Adrenal gland (tissue), 9 donors: ENCODE measurements at regions not wholly inside any gene's neighbourhood (a gene's known extent, or its start where the extent isn't known, plus 50 kb on each side); places are given as distances from the start of the nearest gene placed in this dataset.

Source experiments
- DNase-seq, 7 donors: peaks; one replicate each; pipeline ENCODE4 v3.0.0-alpha.2; 2019 to 2020
- H3K27ac ChIP-seq, 5 donors: fragments of 200-600 bp; sonication (generic) in 4 of 5; 1 replicate in 3 of 5; 2 replicates in 2 of 5; pipeline versions ENCODE4 v1.5.1 to v1.8.0; 2016 to 2020; ENCODE audit warnings: mild to moderate bottlenecking in 1 of 5
- H3K27me3 ChIP-seq: fragments of 200-600 bp; 2 replicates; pipeline ENCODE4 v1.8.0; 2021
- H3K36me3 ChIP-seq, 2 donors: fragments of 200-600 bp; replicated peaks in 1 of 2; 1 replicate in 1 of 2; 2 replicates in 1 of 2; pipeline versions ENCODE4 v1.5.1 to v1.8.0; 2018 to 2022
- H3K4me1 ChIP-seq, 2 donors: fragments of 200-600 bp; replicated peaks in 1 of 2; 1 replicate in 1 of 2; 2 replicates in 1 of 2; pipeline versions ENCODE4 v1.5.1 to v1.8.0; 2018 to 2021
- H3K4me3 ChIP-seq, 4 donors: fragments of 200-600 bp; sonication (generic) in 3 of 4; one replicate each; pipeline ENCODE4 v1.5.1; 2016 to 2018
- H3K9me3 ChIP-seq, 3 donors: fragments of 200-600 bp; sonication (generic) in 1 of 3; replicated peaks in 1 of 3; 1 replicate in 2 of 3; 2 replicates in 1 of 3; pipeline versions ENCODE4 v1.5.1 to v1.8.0; 2016 to 2021
- POLR2A ChIP-seq, 2 donors: fragments of 450-650 bp; IDR thresholded peaks; one replicate each; pipeline ENCODE4 v1.6.1; 2017; ENCODE audit warnings: antibody characterized with exemption in 2 of 2, mild to moderate bottlenecking in 2 of 2, moderate library complexity in 1 of 2
- WGBS, 4 donors: extraction: QIAGEN DNeasy Blood & Tissue Kit in 2 of 4; methylation state at CpG; one replicate each; pipeline versions ENCODE4 v1.1.5 to v1.1.7; 2013 to 2017; 5-methylcytosine and 5-hydroxymethylcytosine counted together
- intact Hi-C, 2 donors: fragments of 100-400 bp; cut with DNase I; formaldehyde crosslinking; loops; one replicate each; pipeline versions ENCODE4 v1.14.1 to v1.15.0; 2022 to 2023
- TF ChIP-seq, protein P1 (sequence below), 6 experiments: fragments of 450-650 bp in 4 of 6; fragments of 200-600 bp in 2 of 6; sonication (generic) in 1 of 6; IDR thresholded peaks; 1 replicate in 5 of 6; 2 replicates in 1 of 6; pipeline versions ENCODE4 v1.5.1 to v1.8.0; 2016 to 2021; ENCODE audit warnings: antibody characterized with exemption in 6 of 6, mild to moderate bottlenecking in 2 of 6, moderate library complexity in 1 of 6
- donor health status: healthy with polysubstance abuse.
- donor health status: Bipolar disorder and iron deficiency.
- donor health status: DM: yes; HTN: yes; CAD: no.
- donor health status: DM: no; HTN: no; CAD: no.
- donor health status: DM: no; HTN: no; CAD: no.

DNA sequence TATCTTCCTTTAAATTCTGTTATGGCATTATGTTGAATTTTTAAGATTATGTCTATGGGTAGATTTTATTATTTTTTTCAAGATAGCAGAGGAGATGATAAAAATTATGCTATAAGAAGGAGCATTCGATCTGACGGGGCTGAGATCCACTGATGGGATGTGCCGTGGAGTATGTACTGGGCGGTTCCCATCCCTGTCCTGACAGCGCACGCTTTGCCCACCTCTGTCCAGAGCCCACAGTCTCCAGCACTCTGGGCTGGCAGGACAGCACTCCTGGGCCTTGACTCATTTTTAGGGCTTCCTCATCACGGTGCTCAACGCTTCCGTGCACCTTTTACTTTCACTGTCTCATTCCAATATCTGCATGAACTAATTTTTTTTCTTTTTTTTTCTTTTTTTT lies 235.5 kb downstream of the TEX29 start:
- no peaks in the 10 kb centered on the region for H3K4me1 ChIP-seq
- H3K27me3 ChIP-seq: no peaks in the 10 kb centered on the region
- intact Hi-C loops: no loop called here
- no peaks in the 10 kb centered on the region for H3K36me3 ChIP-seq
- DNase-seq: no peak
- TF ChIP-seq, protein P1, sequence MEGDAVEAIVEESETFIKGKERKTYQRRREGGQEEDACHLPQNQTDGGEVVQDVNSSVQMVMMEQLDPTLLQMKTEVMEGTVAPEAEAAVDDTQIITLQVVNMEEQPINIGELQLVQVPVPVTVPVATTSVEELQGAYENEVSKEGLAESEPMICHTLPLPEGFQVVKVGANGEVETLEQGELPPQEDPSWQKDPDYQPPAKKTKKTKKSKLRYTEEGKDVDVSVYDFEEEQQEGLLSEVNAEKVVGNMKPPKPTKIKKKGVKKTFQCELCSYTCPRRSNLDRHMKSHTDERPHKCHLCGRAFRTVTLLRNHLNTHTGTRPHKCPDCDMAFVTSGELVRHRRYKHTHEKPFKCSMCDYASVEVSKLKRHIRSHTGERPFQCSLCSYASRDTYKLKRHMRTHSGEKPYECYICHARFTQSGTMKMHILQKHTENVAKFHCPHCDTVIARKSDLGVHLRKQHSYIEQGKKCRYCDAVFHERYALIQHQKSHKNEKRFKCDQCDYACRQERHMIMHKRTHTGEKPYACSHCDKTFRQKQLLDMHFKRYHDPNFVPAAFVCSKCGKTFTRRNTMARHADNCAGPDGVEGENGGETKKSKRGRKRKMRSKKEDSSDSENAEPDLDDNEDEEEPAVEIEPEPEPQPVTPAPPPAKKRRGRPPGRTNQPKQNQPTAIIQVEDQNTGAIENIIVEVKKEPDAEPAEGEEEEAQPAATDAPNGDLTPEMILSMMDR (IDR thresholded peaks at IDR 0.05): no peak
- no peak for TF ChIP-seq POLR2A (IDR thresholded peaks at IDR 0.05)
- no peaks in the 10 kb centered on the region for H3K9me3 ChIP-seq
- no peak overlapping the region for H3K4me3 ChIP-seq
- WGBS, 4 donors: 83 to 91% (median 89%) methylated on average over 9 of the region's 9 CpGs
- no peak overlapping the region for H3K27ac ChIP-seq

DNA sequence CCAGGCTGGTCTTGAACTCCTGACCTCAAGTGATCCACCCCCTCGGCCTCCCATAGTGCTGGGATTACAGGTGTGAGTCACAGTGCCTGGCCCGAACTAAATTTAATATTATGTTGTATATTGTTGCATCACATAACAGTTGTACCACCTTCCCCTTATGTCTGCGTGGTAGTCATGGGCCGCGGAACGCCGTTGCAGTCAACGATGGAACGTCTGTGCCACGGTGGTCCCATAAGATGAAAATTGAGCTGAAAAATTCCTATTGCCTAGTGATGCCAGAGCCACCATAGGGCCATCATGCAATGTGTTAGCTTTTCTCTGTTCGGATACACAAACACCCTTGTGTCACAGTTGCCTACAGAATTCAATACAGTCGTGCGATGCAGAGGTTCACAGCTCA lies 236.1 kb downstream of the TEX29 start:
- Histone ChIP-seq H3K27me3 (no peaks in the 10 kb centered on the region), H3K9me3 (no peaks in the 10 kb centered on the region), H3K4me3 (no peak overlapping the region), H3K36me3 (no peaks in the 10 kb centered on the region), H3K27ac (no peak overlapping the region), H3K4me1 (no peaks in the 10 kb centered on the region)
- no peak for TF ChIP-seq POLR2A (IDR thresholded peaks at IDR 0.05)
- TF ChIP-seq, protein P1 (IDR thresholded peaks at IDR 0.05): no peak
- DNase-seq: no peak
- intact Hi-C loops: no loop called here
- 77 to 91% (median 82%) methylated on average over 13 of the region's 13 CpGs for WGBS, 4 donors

DNA sequence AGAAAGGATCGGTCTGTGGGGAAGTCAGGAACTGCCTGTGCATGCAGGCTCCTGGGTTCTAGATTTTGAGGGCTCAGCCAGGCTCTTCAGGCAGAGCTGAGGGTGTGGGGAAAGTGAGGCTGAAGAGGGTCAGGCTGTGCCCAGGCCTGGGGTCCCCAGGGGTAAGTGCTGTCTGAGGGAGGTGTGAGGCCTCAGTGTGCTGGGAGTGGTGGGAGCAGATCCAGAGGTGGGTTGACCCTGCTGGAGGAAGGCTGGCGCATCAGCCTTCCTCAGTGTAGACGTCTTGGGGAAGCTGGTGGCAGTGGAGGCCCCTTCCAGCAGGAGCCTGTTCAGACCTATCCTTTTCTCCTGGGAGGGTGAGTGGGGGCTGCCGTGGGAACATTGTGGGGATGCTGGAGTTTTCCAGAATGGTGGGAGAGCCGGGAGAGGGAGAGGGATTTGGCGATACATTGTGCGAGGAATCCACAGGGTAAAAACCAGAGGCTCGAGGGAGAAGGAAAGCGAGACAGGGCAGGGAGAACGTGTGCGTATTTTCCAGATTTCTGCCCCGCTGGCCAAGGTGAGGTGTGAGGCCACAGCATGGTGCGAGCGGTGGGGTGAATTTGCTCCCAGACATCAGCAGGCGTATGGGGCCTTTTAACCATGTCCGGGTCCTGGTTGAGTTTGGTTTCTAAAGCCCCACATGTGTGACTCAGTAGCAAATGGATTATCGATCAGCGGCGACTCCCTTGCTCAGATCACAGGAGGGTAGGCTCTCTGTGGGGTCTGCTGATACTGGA lies 237.7 kb downstream of the TEX29 start:
- Histone ChIP-seq H3K27me3 (no peaks in the 10 kb centered on the region), H3K4me1 (no peaks in the 10 kb centered on the region), H3K36me3 (no peaks in the 10 kb centered on the region), H3K9me3 (no peaks in the 10 kb centered on the region), H3K4me3 (no peak overlapping the region), H3K27ac (no peak overlapping the region)
- no peak for DNase-seq
- 83 to 88% (median 86%) methylated on average over 19 of the region's 19 CpGs for WGBS, 4 donors
- no peak for TF ChIP-seq POLR2A (IDR thresholded peaks at IDR 0.05)
- TF ChIP-seq, protein P1 (IDR thresholded peaks at IDR 0.05): no peak
- intact Hi-C loops: no loop called here

DNA sequence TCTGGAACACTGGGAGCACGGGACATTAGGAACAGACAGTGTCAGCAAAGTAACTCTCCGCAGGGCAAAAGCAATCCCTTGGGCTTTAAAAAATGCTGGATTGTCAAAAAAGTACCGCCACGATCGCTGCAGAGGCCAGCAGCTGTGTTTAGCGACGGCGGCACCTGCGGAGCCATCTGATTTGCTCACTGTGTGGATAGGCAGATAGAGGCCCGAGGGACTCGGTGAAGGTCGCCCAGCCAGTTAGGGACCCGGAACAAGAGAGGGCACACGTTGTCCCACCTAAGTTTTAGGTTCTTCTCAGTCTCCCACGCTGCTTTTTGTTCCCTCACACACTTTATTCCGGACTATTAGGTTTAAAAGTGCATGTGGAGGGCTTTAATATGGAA lies 238.3 kb downstream of the TEX29 start:
- H3K4me1 ChIP-seq: no peaks in the 10 kb centered on the region
- no peak overlapping the region for H3K27ac ChIP-seq
- H3K9me3 ChIP-seq: no peaks in the 10 kb centered on the region
- no peaks in the 10 kb centered on the region for H3K36me3 ChIP-seq
- no peak for TF ChIP-seq POLR2A (IDR thresholded peaks at IDR 0.05)
- TF ChIP-seq, protein P1 (IDR thresholded peaks at IDR 0.05): no peak
- intact Hi-C loops: no loop called here
- no peak overlapping the region for H3K4me3 ChIP-seq
- no peaks in the 10 kb centered on the region for H3K27me3 ChIP-seq
- DNase-seq: no peak
- 73 to 83% (median 80%) methylated on average over 9 to 16 of the region's 16 CpGs for WGBS, 4 donors
